ENCODE measurements at regions not wholly inside any gene's neighbourhood (a gene's known extent, or its start where the extent isn't known, plus 50 kb on each side); places are given as distances from the start of the nearest gene placed in this dataset.
"Not testable (repeated sequence)": the region's sequence is repeated elsewhere in the genome, so short reads cannot be mapped to it uniquely, and the experiment has no call there.

DNA sequence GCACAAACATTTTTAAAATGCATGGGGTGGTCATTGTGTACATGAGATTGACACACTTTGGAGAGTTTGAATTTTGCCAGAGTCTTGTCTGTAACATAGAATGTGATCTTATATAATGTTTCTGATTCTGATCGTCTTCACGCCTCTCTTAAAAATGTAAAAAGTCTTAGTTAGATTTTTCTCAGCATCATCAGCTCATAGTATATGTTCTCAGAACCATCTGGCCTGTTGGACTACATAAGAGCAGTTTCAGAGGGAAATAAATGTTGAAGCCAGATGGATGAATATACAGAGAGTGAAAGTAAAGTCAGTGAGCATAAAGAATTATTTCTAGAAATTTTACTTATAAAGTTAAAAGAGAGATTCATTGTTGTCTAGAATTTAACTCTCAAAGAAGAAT, 789.9 kb upstream of the MIR17HG start:
- Histone ChIP-seq H3K27me3 (ENCODE audit: insufficient read depth, low read length) (no peaks in the 10 kb centered on the region), H3K4me1 (ENCODE audit: insufficient read depth, low read length) (no peaks in the 10 kb centered on the region), H3K4me3 (ENCODE audit: low read length) (no peak overlapping the region), H3K9me3 (ENCODE audit: low read depth, low read length) (no peaks in the 10 kb centered on the region)

DNA sequence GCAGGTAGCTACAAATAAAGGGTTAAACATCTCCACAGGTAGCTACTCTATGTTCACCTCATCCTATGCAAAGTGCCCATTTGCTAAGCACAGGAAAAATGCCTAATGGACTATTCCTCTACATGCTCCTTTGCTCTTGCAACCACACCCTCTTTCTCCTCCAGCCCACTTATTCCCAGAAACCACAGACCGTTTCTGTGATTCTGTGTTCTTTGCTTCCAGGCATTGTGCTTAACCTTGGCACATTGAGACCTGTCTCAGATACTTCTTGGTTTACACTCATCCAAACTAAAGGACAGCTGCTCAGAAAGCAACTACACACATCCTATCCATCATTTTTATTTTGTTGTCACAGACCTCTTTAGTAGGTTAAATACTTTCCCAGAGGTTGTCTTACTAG, 785.0 kb upstream of the MIR17HG start:
- no peaks in the 10 kb centered on the region for H3K9me3 ChIP-seq (ENCODE audit: low read depth, low read length)
- H3K4me3 ChIP-seq (ENCODE audit: low read length): no peak overlapping the region
- H3K27me3 ChIP-seq (ENCODE audit: insufficient read depth, low read length): no peaks in the 10 kb centered on the region
- H3K4me1 ChIP-seq (ENCODE audit: insufficient read depth, low read length): no peaks in the 10 kb centered on the region

DNA sequence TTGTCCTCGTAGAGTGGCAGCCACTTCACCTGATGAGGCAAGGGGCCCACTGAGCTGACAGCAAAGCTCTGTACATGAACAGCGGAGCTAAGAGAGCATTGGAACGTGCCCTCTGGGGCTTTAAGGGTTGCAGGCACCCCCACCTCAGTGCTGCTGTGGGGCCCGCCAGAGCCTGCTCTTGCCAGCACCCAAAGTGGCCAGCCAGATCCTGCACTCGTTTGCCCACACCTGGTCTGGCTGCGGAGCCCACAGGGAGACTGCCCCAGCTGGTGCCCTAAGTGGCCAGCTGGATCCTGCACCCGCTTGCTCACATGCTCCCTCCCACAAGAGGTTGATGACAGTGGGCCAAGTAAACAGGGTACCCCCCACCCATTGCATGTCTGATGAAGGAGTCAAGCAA, 783.4 kb upstream of the MIR17HG start:
- no peaks in the 10 kb centered on the region for H3K27me3 ChIP-seq (ENCODE audit: insufficient read depth, low read length)
- H3K4me1 ChIP-seq (ENCODE audit: insufficient read depth, low read length): no peaks in the 10 kb centered on the region
- H3K9me3 ChIP-seq (ENCODE audit: low read depth, low read length): no peaks in the 10 kb centered on the region
- H3K4me3 ChIP-seq (ENCODE audit: low read length): no peak overlapping the region

DNA sequence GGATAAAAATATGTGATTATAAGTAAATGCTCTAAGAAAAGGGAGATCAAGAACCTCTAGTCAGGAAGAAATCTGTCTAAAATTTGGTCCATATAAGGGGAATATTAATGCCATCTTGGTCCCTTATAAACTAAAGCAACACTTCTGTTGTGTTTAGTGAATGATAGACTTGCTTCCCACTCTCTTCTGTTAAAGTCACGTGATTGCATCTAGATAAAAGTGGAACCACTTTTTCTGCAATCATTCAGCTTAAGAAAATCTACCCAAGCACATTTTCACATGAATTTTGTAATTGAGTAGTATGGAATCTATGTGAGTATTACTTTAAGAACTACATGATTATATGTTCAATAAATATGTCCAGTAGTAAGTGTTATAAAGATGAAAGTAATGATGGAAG, 782.9 kb upstream of the MIR17HG start:
- no peaks in the 10 kb centered on the region for H3K27me3 ChIP-seq (ENCODE audit: insufficient read depth, low read length)

DNA sequence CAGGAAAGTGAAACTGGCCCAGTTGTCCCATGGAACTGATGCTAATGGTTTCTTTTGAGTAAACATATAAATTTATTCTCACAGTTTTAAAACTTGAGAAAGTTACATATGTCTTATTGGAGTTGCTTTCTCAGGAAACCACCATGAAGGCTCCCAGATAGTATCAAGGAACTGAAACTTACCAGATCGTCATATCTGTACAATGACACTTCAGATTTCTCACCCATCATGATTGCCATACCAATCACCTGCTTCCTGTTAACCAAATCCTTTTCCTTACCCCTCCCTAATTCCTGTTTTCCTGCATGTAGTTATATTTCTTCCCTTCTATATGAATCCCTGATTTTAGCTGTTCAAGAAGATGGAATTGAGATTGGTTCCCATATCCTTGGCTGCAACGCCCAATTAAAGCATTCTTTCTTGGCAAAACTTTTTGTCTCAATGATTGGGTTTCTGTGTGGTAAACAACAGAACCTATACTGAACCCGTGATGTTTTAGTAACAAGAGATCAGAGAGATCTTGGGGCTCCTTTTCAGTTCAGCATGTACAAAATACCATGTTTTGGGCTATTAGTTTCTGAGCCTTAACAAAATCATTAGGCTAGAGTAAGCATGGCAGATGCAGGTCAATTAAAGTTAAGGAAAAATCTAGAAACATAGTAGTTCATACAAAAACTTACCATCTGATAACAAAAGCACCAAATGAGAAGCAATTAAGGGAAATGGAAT, 781.3 kb upstream of the MIR17HG start:
- Histone ChIP-seq H3K9me3 (ENCODE audit: low read depth, low read length) (no peaks in the 10 kb centered on the region), H3K4me1 (ENCODE audit: insufficient read depth, low read length) (no peaks in the 10 kb centered on the region), H3K27me3 (ENCODE audit: insufficient read depth, low read length) (no peaks in the 10 kb centered on the region), H3K4me3 (ENCODE audit: low read length) (no peak overlapping the region)

More for the DNA sequence above, 782.9 kb upstream of the MIR17HG start:
- H3K9me3 ChIP-seq (ENCODE audit: low read depth, low read length): no peaks in the 10 kb centered on the region
- H3K4me3 ChIP-seq (ENCODE audit: low read length): no peak overlapping the region
- no peaks in the 10 kb centered on the region for H3K4me1 ChIP-seq (ENCODE audit: insufficient read depth, low read length)

DNA sequence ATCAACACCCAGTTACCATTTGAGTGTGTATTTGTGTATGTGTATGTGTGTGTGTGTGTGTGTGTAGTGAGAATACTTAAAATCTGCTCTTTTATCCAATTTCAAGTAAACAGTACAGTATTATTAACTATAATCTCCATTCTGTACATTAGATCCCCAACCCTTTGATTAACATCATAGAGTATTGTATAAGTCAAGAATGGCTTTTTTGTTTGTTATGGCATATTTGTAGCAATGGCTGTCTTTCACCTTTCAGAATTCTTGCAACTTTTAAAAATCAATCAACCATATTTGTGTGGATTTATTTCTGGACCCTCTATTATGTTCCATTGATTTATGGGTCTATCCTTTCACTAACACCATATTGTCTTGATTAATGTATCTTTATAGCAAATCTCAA, 779.3 kb upstream of the MIR17HG start:
- H3K4me3 ChIP-seq (ENCODE audit: low read length): no peak overlapping the region
- H3K9me3 ChIP-seq (ENCODE audit: low read depth, low read length): no peaks in the 10 kb centered on the region
- H3K27me3 ChIP-seq (ENCODE audit: insufficient read depth, low read length): no peaks in the 10 kb centered on the region
- H3K4me1 ChIP-seq (ENCODE audit: insufficient read depth, low read length): no peaks in the 10 kb centered on the region

DNA sequence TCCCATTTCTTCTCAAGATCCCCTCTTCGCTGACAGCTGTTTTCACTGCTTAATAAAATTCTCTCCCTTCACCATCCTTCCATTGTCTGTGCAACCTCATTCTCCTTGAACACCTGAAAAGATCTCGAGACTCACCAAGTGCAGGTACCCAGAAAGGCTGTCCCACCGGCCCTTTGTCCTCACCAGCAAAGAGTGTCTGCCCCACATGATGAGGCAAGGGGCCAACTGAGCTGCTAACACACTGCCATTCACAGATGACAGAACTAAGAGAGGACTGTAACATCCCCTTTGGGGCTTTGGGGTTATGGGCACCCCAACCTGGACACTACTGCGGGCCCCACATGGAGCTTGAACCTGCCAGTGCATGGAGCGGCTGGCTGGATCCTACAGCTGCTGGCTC, 771.4 kb upstream of the MIR17HG start:
- Histone ChIP-seq H3K9me3 (ENCODE audit: low read depth, low read length) (no peaks in the 10 kb centered on the region), H3K4me3 (ENCODE audit: low read length) (no peak overlapping the region), H3K27me3 (ENCODE audit: insufficient read depth, low read length) (no peaks in the 10 kb centered on the region), H3K4me1 (ENCODE audit: insufficient read depth, low read length) (no peaks in the 10 kb centered on the region)

DNA sequence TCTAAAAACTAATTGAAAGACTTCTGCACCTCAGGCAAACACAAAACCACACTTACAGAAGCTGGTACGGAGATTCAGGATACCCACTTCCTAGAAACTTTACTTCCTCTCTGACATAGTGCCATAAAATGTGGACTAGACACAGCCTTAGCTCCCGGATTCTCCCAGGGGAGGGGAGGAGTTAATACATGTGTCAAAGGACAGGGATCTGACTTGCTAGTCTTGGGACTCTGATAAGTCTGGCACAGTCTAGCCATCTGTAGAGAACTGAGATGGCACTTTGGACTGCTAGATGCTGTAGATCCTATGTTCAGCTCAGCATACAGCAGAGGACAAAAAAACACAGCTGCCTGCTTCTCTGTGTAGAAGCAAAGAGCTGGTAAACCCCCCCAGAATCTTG, 769.8 kb upstream of the MIR17HG start:
- H3K9me3 ChIP-seq (ENCODE audit: low read depth, low read length): no peaks in the 10 kb centered on the region
- H3K27me3 ChIP-seq (ENCODE audit: insufficient read depth, low read length): no peaks in the 10 kb centered on the region
- no peak overlapping the region for H3K4me3 ChIP-seq (ENCODE audit: low read length)
- H3K4me1 ChIP-seq (ENCODE audit: insufficient read depth, low read length): no peaks in the 10 kb centered on the region

DNA sequence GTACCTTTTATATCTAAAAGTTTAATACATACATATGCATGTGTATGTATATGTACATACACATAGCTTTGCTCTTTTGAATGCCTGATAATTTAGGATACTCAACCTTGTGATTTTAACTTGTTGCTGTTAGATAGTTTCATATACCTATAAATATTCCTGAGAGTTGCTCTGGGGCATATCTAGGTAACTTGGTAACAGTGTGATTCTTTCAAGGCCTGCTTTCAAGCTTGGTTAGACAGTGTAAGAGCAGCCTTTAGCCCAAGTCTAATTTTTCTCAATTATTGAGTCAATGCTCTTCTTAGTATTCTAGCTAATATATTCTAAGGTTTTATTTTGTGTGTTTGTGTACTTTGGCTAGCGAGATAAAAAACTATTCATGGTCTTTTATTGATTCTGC, 762.1 kb upstream of the MIR17HG start:
- H3K4me3 ChIP-seq (ENCODE audit: low read length): no peak overlapping the region
- no peaks in the 10 kb centered on the region for H3K27me3 ChIP-seq (ENCODE audit: insufficient read depth, low read length)
- no peaks in the 10 kb centered on the region for H3K9me3 ChIP-seq (ENCODE audit: low read depth, low read length)
- H3K4me1 ChIP-seq (ENCODE audit: insufficient read depth, low read length): no peaks in the 10 kb centered on the region

DNA sequence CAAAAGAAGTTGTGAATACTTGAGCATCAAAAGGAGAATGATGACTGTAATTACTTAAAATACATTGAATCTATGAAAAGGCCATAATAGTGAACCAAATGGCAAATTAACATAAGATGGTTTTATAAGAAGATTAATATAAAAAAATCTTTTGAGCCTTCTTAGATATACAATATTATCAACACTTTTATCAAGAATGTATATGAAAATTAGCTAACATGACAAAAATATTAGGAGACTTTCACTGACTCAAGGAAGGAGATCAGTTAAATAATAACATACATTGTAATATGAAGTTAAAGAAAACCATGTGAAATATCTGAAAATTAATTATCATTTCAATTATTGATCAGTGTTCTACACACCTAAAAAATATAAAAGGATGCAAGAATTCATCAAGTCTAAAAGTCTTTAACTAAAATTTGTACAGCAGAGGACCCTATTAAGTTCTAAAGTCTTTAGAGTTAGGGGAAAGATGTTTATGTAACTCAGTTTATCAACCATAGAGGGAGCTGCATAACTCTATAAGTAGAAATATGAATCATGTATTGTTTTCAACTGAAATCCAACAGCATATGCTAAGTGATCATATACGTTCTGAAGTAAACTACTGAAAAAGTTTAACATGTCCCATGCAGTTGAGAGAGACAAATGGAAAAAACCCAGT, 756.1 kb upstream of the MIR17HG start:
- H3K9me3 ChIP-seq (ENCODE audit: low read depth, low read length): no peaks in the 10 kb centered on the region
- no peaks in the 10 kb centered on the region for H3K27me3 ChIP-seq (ENCODE audit: insufficient read depth, low read length)
- H3K4me3 ChIP-seq (ENCODE audit: low read length): no peak overlapping the region
- no peaks in the 10 kb centered on the region for H3K4me1 ChIP-seq (ENCODE audit: insufficient read depth, low read length)

DNA sequence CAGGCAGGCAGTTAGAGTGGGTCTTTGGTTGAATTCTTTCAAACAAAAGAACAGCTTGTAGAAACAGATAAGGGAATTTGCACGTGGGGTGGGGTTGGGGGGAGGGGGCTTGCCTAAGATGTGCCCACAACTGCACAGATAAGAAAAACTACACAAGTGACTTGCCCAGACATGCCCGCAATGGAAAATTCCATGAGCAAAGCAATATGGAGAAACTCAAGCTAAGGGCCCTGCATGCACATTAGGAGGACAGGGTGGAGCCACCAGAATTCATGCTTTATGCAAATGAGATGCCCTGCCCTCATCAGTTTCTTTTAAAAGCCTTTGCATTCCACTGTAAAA, 755.6 kb upstream of the MIR17HG start:
- H3K4me3 ChIP-seq (ENCODE audit: low read length): no peak overlapping the region
- no peaks in the 10 kb centered on the region for H3K9me3 ChIP-seq (ENCODE audit: low read depth, low read length)
- no peaks in the 10 kb centered on the region for H3K27me3 ChIP-seq (ENCODE audit: insufficient read depth, low read length)
- H3K4me1 ChIP-seq (ENCODE audit: insufficient read depth, low read length): no peaks in the 10 kb centered on the region

DNA sequence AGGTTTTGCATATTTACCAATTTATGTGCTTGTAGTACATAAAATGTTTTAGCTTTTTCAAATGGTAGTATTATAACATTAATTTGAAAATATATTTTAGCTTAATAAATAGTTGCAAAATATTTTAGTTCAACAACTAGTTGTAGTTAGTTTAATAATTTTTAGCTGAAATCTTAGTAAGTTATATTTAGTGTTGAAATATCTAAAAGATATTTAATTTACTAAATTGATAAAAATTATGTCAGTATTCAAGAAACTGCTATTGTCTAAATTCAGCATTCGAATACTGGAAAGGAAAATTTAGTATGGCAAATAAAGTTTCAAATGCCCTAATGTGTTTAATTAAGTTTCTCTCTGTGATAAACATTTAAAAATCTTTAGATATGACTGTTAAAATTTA, 754.5 kb upstream of the MIR17HG start:
- H3K4me3 ChIP-seq (ENCODE audit: low read length): no peak overlapping the region
- no peaks in the 10 kb centered on the region for H3K4me1 ChIP-seq (ENCODE audit: insufficient read depth, low read length)
- no peaks in the 10 kb centered on the region for H3K9me3 ChIP-seq (ENCODE audit: low read depth, low read length)
- H3K27me3 ChIP-seq (ENCODE audit: insufficient read depth, low read length): no peaks in the 10 kb centered on the region

DNA sequence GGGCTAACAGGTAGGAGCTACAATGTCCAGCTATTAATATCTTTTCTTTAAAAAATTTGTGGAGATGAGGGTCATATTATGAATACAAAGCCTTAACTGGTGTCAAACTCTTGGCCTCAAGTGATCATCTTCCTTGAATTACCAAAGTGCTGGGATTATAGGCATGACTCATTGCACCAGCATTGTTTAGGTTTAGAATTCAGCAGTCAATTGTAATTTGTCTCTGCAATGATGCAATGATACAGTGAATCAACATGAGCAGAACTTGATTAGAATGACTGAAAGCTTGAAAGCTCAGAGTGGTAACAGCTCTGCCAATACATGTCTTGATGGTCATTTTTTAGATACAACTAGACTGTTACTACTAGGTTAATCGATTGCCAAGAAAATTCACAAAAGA, 752.8 kb upstream of the MIR17HG start:
- H3K4me1 ChIP-seq (ENCODE audit: insufficient read depth, low read length): no peaks in the 10 kb centered on the region
- no peak overlapping the region for H3K4me3 ChIP-seq (ENCODE audit: low read length)
- H3K27me3 ChIP-seq (ENCODE audit: insufficient read depth, low read length): no peaks in the 10 kb centered on the region
- no peaks in the 10 kb centered on the region for H3K9me3 ChIP-seq (ENCODE audit: low read depth, low read length)

DNA sequence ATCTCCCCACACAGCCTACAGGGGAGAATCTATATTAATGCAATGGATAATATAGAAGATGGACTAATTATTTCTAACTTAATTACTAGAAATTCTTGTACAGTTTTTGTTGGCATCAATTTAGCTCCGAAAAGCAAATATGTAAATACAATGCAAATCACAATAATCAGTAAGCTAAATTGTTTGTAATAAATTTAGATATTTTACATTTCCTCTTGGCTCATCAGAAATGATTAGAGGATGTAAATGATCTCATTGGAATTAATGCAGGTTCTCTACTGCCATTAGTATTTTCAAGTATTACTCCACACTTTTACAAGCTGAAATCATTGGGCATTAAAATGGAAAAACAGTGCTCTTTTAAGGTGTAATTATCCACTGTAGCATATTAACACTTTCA, 741.8 kb upstream of the MIR17HG start:
- Histone ChIP-seq H3K4me3 (ENCODE audit: low read length) (no peak overlapping the region), H3K9me3 (ENCODE audit: low read depth, low read length) (no peaks in the 10 kb centered on the region)

DNA sequence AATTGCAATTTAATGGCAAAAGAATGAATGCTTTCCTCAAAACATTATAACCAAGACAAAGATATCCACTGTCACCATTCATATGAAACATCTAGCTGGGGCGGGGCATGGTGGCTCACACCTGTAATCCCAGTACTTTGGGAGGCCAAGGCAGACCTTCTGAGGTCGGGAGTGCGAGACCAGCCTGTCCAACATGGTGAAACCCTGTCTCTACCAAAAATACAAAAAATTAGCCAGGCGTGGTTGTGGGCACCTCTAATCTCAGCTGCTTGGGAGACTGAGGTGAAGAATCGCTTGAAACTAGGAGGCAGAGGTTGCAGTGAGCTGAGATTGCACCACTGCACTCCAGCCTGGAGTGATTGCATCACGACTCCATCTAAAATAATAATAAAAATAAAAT, 740.6 kb upstream of the MIR17HG start:
- not testable (repeated sequence) for H3K4me1 ChIP-seq (ENCODE audit: insufficient read depth, low read length); H3K4me3 ChIP-seq (ENCODE audit: low read length); H3K27me3 ChIP-seq (ENCODE audit: insufficient read depth, low read length); H3K9me3 ChIP-seq (ENCODE audit: low read depth, low read length)

More for the DNA sequence above, 741.8 kb upstream of the MIR17HG start:
- no peaks in the 10 kb centered on the region for H3K4me1 ChIP-seq (ENCODE audit: insufficient read depth, low read length)
- no peaks in the 10 kb centered on the region for H3K27me3 ChIP-seq (ENCODE audit: insufficient read depth, low read length)

DNA sequence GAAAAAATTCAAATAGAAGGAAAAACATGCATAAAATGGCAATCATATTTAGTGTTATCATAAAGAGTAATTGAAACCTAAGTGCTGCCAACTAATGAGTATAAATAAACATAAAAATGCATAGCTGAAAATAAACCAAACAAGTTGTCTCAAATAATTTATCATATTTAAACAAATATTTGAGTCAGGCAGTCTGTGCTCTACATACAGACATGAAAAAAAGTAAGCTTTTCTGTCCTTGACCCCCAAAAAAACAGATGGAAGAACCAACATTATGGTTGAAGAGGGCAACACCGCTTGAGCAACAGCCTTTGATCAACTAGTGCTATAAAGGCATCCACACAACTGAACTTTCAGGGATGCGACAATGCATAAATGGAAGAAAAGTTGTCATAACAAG, 735.1 kb upstream of the MIR17HG start:
- Histone ChIP-seq H3K9me3 (ENCODE audit: low read depth, low read length) (no peaks in the 10 kb centered on the region), H3K4me1 (ENCODE audit: insufficient read depth, low read length) (no peaks in the 10 kb centered on the region), H3K4me3 (ENCODE audit: low read length) (no peak overlapping the region), H3K27me3 (ENCODE audit: insufficient read depth, low read length) (no peaks in the 10 kb centered on the region)

Measured in mononuclear cell (primary cell).